Esophagus muscularis mucosa (tissue), 4 donors: ENCODE measurements at regions not wholly inside any gene's neighbourhood (a gene's known extent, or its start where the extent isn't known, plus 50 kb on each side); places are given as distances from the start of the nearest gene placed in this dataset.
"Not testable (repeated sequence)": the region's sequence is repeated elsewhere in the genome, so short reads cannot be mapped to it uniquely, and the experiment has no call there.

Source experiments
- DNase-seq: peaks from one replicate; pipeline ENCODE4 v3.0.0-alpha.2; 2017; ENCODE audit errors: extremely low spot score
- H3K27ac ChIP-seq, 4 donors: fragments of 200-600 bp; sonication (generic); replicated peaks in 1 of 4; 1 replicate in 3 of 4; 2 replicates in 1 of 4; pipeline ENCODE4 v1.5.1; 2016 to 2019; ENCODE audit warnings: mild to moderate bottlenecking in 1 of 4
- H3K27me3 ChIP-seq, 4 donors: fragments of 200-600 bp; sonication (generic); one replicate each; pipeline versions ENCODE4 v1.5.1 to v1.6.0; 2016 to 2019
- H3K36me3 ChIP-seq, 4 donors: fragments of 200-600 bp; sonication (generic); one replicate each; pipeline ENCODE4 v1.5.1; 2016 to 2019
- H3K4me1 ChIP-seq, 4 donors: fragments of 200-600 bp; sonication (generic); one replicate each; pipeline ENCODE4 v1.5.1; 2016 to 2019
- H3K4me3 ChIP-seq, 4 donors: fragments of 200-600 bp; sonication (generic); 1 replicate in 2 of 4; 2 replicates in 2 of 4; pipeline ENCODE4 v1.5.1; 2016 to 2019; ENCODE audit warnings: mild to moderate bottlenecking in 4 of 4, moderate library complexity in 1 of 4
- H3K9me3 ChIP-seq, 4 donors: fragments of 200-600 bp; sonication (generic); 1 replicate in 3 of 4; 2 replicates in 1 of 4; pipeline ENCODE4 v1.5.1; 2016 to 2019
- CTCF ChIP-seq, 3 experiments: fragments of 200-600 bp in 2 of 3; fragments of 450-650 bp in 1 of 3; sonication (generic) in 2 of 3; IDR thresholded peaks; one replicate each; pipeline ENCODE4 v1.5.1; 2017 to 2019; ENCODE audit warnings: antibody characterized with exemption in 3 of 3, mild to moderate bottlenecking in 2 of 3, moderate library complexity in 1 of 3
- EP300 ChIP-seq: sonication (generic); formaldehyde crosslinking; IDR thresholded peaks from one replicate; pipeline ENCODE4 v1.6.1; 2017; ENCODE audit warnings: antibody characterized with exemption
- POLR2A ChIP-seq: fragments of 450-650 bp; IDR thresholded peaks from one replicate; pipeline ENCODE4 v1.6.1; 2017; ENCODE audit warnings: antibody characterized with exemption, moderate library complexity, mild to moderate bottlenecking, low read depth
- POLR2AphosphoS5 ChIP-seq, 2 donors: sonication (generic); formaldehyde crosslinking; IDR thresholded peaks; one replicate each; pipeline ENCODE4 v1.6.1; 2017; ENCODE audit warnings: antibody characterized with exemption in 2 of 2
- WGBS: methylation state at CpG from one replicate; pipeline ENCODE4 v1.1.5; 2018; 5-methylcytosine and 5-hydroxymethylcytosine counted together
- intact Hi-C: fragments of 100-400 bp; cut with DNase I; formaldehyde crosslinking; loops from one replicate; pipeline ENCODE4 v1.15.1; 2023

- Histone ChIP-seq H3K36me3 (peaks cover 0 to 6% (median under 1%) of the 10 kb centered on the region in 4 donors), H3K4me1 (peaks cover 0 to 7% (median 0%) of the 10 kb centered on the region in 4 donors), H3K27ac (no peak overlapping the region), H3K4me3 (no peak overlapping the region), H3K27me3 (no peaks in the 10 kb centered on the region), H3K9me3 (no peaks in the 10 kb centered on the region)
- TF ChIP-seq EP300, result no peak
- no peak for TF ChIP-seq CTCF (IDR thresholded peaks at IDR 0.05)
- no peak for TF ChIP-seq POLR2AphosphoS5 (IDR thresholded peaks at IDR 0.05)
- TF ChIP-seq POLR2A, result no peak
- 80% methylated on average over 5 of the region's 5 CpGs for WGBS
- DNase-seq, result no peak
- intact Hi-C loops, result no loop called here
Observed at GRCh38 chr1:245059806-245060424, 94.9 kb upstream of the KIF26B start.

- no peaks in the 10 kb centered on the region for H3K9me3 ChIP-seq
- TF ChIP-seq CTCF (IDR thresholded peaks at IDR 0.05) (no peak), POLR2AphosphoS5 (IDR thresholded peaks at IDR 0.05) (no peak), POLR2A (no peak), EP300 (no peak)
- H3K27me3 ChIP-seq, result no peaks in the 10 kb centered on the region
- 96% methylated on average over 4 of the region's 4 CpGs for WGBS
- DNase-seq, result no peak
- intact Hi-C loops, result no loop called here
- peaks cover 0 to 7% (median 0%) of the 10 kb centered on the region in 4 donors for H3K4me1 ChIP-seq
- H3K36me3 ChIP-seq, result peaks cover 0 to 6% (median 5%) of the 10 kb centered on the region in 4 donors
- H3K27ac ChIP-seq, result no peak overlapping the region
- H3K4me3 ChIP-seq, result no peak overlapping the region
Observed at GRCh38 chr1:245058882-245059281, 95.9 kb upstream of the KIF26B start.

GRCh38 chr1:245058436-245058835, 96.3 kb upstream of the KIF26B start:
- H3K27me3 ChIP-seq, result no peaks in the 10 kb centered on the region
- H3K27ac ChIP-seq, result no peak overlapping the region
- 93% methylated on average over 5 of the region's 5 CpGs for WGBS
- TF ChIP-seq CTCF (IDR thresholded peaks at IDR 0.05) (no peak), POLR2A (no peak), POLR2AphosphoS5 (IDR thresholded peaks at IDR 0.05) (no peak), EP300 (no peak)
- H3K4me1 ChIP-seq, result peaks cover 0 to 7% (median 0%) of the 10 kb centered on the region in 4 donors
- intact Hi-C loops, result no loop called here
- H3K36me3 ChIP-seq, result peaks cover 0 to 6% (median 5%) of the 10 kb centered on the region in 4 donors
- H3K9me3 ChIP-seq, result no peaks in the 10 kb centered on the region
- H3K4me3 ChIP-seq, result no peak overlapping the region
- no peak for DNase-seq

GRCh38 chr1:245056913-245057312, 97.9 kb upstream of the KIF26B start:
- intact Hi-C loops, result no loop called here
- Histone ChIP-seq H3K27me3 (no peaks in the 10 kb centered on the region), H3K36me3 (peaks cover 0 to 6% (median 5%) of the 10 kb centered on the region in 4 donors), H3K4me1 (peaks cover 0 to 7% (median 0%) of the 10 kb centered on the region in 4 donors), H3K27ac (no peak overlapping the region), H3K4me3 (no peak overlapping the region), H3K9me3 (no peaks in the 10 kb centered on the region)
- no peak for DNase-seq
- no peak for TF ChIP-seq CTCF (IDR thresholded peaks at IDR 0.05)
- no peak for TF ChIP-seq POLR2AphosphoS5 (IDR thresholded peaks at IDR 0.05)
- TF ChIP-seq POLR2A, result no peak
- TF ChIP-seq EP300, result no peak
- 88% methylated on average over 7 of the region's 7 CpGs for WGBS

GRCh38 chr1:245056296-245056695, 98.5 kb upstream of the KIF26B start:
- H3K9me3 ChIP-seq, H3K27me3 ChIP-seq, H3K27ac ChIP-seq, DNase-seq, H3K4me1 ChIP-seq, H3K36me3 ChIP-seq, intact Hi-C loops, H3K4me3 ChIP-seq: not testable (repeated sequence)
- WGBS, result 92% methylated on average over 5 of the region's 5 CpGs
